CD1c-positive myeloid dendritic cell (primary cell): ENCODE measurements at regions not wholly inside any gene's neighbourhood (a gene's known extent, or its start where the extent isn't known, plus 50 kb on each side); places are given as distances from the start of the nearest gene placed in this dataset.
"Not testable (repeated sequence)": the region's sequence is repeated elsewhere in the genome, so short reads cannot be mapped to it uniquely, and the experiment has no call there.

Experiments used
- DNase-seq: peaks from one replicate; pipeline ENCODE4 v3.0.0-alpha.2; 2016; ENCODE audit errors: extremely low spot score

- peak; percentile 28 for DNase-seq
These were observed 110.1 kb upstream of the LPAR1 start for GRCh38 chr9:111148052-111149017.

- DNase-seq = peak; percentile 31
These were observed 108.8 kb upstream of the LPAR1 start for GRCh38 chr9:111147041-111147440.

- peak; percentile 7 for DNase-seq
These were observed 106.5 kb upstream of the LPAR1 start for GRCh38 chr9:111144741-111145140.

- DNase-seq = no peak
These were observed 97.9 kb upstream of the LPAR1 start for GRCh38 chr9:111136180-111136579.

GRCh38 chr9:111131211-111131610 is 92.9 kb upstream of the LPAR1 start:
- DNase-seq = peak; percentile 19

GRCh38 chr9:111120526-111120925 is 82.3 kb upstream of the LPAR1 start:
- DNase-seq = no peak

- no peak for DNase-seq
These were observed 80.1 kb upstream of the LPAR1 start for GRCh38 chr9:111118256-111118948.

GRCh38 chr9:111114486-111114885 is 76.2 kb upstream of the LPAR1 start:
- DNase-seq = no peak

GRCh38 chr9:111113712-111114111 is 75.4 kb upstream of the LPAR1 start:
- DNase-seq = no peak

GRCh38 chr9:111110805-111111204 is 72.5 kb upstream of the LPAR1 start:
- no peak for DNase-seq

GRCh38 chr9:111108946-111109345 is 70.7 kb upstream of the LPAR1 start:
- peak; percentile 55 for DNase-seq

GRCh38 chr9:111107141-111107540 is 68.9 kb upstream of the LPAR1 start:
- DNase-seq = no peak

- DNase-seq = no peak
These were observed 67.9 kb upstream of the LPAR1 start for GRCh38 chr9:111106202-111106601.

GRCh38 chr9:111102793-111103464 is 64.7 kb upstream of the LPAR1 start:
- DNase-seq = no peak

- no peak for DNase-seq
These were observed 61.1 kb upstream of the LPAR1 start for GRCh38 chr9:111099199-111100008.

- no peak for DNase-seq
These were observed 59.8 kb upstream of the LPAR1 start for GRCh38 chr9:111098093-111098492.

- DNase-seq = no peak
These were observed 57.8 kb upstream of the LPAR1 start for GRCh38 chr9:111096051-111096450.

- DNase-seq = no peak
These were observed 57.2 kb upstream of the LPAR1 start for GRCh38 chr9:111095441-111095840.

- no peak for DNase-seq
These were observed 56.7 kb upstream of the LPAR1 start for GRCh38 chr9:111094958-111095357.

GRCh38 chr9:111094433-111094924 is 56.2 kb upstream of the LPAR1 start:
- peak; percentile 86 for DNase-seq

GRCh38 chr9:111092167-111092566 is 53.9 kb upstream of the LPAR1 start:
- DNase-seq = not testable (repeated sequence)
